NCI-H1092 (cell line): ENCODE measurements at regions not wholly inside any gene's neighbourhood (a gene's known extent, or its start where the extent isn't known, plus 50 kb on each side); places are given as distances from the start of the nearest gene placed in this dataset.

ENCODE experiments used
- DNase-seq: peaks from one replicate; lab custom pipeline; 2025; lab: John Stamatoyannopoulos, UW

DNA sequence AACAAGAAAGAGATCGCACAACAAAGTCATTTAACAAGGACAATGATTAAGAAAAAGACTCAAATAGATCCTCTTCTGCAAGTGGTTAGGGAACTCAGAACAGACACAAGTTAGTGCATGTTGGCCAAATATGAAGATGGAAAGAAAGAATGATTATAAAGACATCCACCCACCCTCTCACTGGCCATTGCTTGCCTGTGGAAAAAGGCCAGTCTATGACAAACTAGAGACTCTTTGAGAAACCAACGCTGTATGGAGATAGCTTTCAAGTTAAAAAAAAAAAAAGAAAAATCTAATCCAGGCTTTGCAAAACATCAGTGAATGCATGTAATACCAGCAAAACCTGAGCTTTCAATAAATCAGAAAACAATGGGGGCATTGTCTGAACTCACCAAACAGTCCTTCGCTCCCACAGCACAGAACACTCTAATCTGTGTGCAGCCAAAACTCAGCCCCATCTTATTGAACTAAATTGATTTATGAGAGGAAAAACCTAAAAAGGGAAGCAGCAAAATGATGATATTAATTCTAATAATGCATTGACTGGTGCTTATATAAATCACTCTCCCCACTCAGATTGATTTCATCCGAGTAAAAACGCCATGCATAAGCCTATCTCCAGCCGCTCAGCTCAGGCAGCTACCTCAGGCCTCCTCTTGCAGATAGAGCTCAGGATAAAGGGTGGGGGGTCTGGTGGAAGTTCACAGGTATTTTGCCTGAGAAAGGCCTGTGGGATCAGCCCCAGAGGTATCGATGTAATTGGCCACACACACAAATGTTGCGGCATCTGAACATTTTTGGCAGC lies 547.1 kb downstream of the CCDC171 start:
- DNase-seq, result no peak

- no peak for DNase-seq
These were observed 547.8 kb downstream of the CCDC171 start for GRCh38 chr9:16100537-16101091.

- DNase-seq, result no peak
These were observed 549.3 kb downstream of the CCDC171 start for GRCh38 chr9:16102154-16102553.

GRCh38 chr9:16103620-16104397 lies 551.0 kb downstream of the CCDC171 start:
- DNase-seq, result no peak

DNA sequence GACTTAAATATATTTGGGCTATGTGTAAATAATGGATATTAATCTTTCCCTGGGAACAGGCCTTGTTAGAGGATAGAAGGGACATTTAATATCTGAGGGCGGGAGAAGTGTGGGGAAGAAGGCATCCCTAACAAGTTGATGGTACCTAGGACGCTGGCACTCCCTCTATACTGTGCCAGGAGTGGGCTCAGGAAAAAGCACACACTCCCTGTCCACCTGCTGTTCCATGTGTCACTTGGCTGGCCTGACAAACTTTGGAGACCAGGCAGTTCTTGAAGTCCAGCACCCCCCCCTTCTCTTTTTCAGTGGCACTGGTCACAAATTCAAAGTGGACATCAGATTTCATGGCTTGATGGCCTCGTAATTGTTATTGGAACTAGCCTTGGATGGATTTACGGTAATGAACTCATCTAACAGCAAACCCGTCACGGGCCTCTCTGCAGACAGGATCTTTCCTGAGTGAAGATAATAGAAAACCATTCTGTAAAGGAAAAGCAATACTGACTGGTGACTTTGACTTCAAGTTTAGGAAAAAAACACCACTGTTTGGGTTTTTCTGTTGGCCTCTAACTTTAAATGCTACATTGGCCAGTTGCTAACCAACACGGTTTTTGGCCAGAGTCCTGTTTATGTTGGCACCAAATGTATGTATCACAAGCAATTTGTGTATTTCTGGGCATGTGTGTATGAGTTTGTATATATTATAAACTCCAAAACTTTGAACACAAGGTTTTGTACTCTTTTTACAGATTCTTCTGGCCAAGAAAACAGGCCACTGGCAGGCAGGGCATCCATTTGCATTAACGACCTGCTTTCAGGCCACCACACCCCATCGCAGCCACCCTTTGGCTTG lies 552.6 kb downstream of the CCDC171 start:
- no peak for DNase-seq

DNA sequence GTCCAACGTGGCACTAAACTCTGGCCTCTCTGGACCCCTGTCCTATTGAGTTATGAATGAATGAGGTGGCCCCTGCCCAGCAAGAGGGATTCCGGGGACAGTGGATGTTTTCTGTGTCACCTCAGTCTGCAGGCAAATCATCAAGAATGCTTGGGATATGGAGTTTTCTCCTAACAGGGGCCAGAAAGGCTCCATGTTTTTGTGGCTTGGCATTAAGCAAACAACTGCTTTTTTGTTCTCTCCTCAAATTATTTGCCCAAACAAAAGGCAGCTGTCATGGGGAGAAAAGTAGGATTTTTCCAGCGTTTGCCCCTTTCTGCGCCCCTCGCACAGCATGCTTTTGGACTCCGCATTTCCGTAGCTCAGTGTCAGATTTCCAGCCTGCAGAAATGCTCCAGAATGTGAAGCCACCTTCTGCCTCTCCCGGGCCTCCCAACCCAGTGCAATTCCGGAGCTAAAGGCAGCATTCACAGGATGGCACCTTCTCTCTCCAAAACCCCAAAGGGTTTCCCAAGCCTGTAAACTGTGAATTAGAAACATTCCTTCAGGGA lies 553.3 kb downstream of the CCDC171 start:
- no peak for DNase-seq

- DNase-seq, result no peak
These were observed 559.3 kb downstream of the CCDC171 start for GRCh38 chr9:16112116-16112515.

GRCh38 chr9:16115994-16116393 lies 563.2 kb downstream of the CCDC171 start:
- no peak for DNase-seq

DNA sequence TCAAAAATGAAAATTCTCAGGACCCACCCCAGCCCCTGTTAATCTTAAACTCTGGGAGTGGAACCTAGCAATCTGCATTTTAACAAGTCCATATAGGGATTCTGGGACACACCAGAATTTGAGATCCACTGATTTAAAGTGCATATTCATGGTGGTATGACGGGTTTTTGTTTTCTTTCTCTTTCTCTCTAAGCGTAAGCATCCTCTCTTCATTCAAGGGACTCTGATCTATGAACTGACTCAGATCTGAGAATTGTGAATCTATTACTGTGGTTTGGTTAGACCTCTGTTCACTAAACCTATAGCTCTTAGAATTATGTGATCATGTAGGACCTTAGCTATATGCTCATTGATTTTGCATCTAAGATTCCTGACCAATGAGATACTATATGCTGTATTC lies 565.2 kb downstream of the CCDC171 start:
- DNase-seq, result no peak

DNA sequence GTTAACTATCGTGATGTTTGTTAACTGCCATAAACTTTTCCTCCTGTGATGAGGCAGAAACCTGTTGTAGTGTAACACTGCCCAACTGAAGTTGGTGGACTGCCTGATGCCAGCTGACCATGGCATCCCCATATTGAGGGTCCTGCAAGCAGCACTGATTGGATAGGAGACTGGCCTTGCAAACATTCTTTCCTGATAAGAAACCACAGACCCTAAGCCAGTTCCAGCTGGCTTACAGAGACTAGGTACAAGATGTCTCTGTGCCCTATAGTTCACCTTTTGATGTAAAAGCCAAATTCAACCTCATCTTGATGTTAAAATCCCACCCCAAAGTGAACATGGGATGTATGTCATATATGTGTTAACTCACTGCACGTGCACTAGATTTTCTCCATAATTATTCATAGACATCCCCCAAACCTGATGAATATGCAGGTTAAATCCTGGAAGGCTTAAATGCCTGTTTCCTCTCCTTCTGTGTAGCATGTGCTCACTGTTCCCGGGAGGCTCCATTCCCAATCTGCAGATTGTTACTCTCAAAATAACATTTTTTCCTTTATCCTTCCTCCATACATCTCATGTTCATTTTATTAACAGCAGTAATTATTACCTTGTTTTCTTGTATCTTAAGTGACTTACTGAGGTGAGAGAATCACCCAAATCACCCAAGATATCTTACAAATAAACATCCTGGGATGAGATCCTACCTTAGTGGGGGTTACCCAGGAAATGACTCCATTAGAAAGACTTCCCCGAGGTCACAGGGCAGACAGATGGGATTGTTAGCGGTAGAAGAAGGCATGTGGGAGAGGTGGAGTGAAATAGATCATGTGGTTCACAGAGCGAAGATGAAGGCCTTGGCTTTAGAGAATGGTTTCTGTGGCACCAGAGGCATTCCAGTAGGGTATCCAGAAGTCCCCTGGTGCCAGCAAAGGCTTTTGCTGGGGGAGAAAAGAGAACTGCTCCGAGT lies 566.7 kb downstream of the CCDC171 start:
- DNase-seq, result no peak

DNA sequence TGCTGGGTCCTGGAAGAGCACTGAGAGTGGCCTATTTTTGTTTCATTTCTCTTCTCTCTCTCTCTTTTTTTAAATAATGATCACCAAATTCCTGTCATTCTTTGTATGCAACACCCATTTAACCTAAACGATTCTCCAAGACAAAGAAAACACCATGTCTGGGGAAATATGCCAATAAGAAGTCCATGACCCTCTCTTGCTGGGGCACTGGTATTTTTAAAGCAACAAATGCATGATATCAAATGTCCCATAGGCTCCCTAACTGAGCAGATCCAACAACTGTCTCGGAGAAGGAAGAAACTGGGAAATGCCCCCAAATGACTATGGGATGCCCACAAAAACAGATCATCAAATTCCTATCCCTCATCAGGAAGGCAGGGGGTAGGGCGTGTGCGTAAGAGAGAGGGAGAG lies 567.4 kb downstream of the CCDC171 start:
- no peak for DNase-seq

DNA sequence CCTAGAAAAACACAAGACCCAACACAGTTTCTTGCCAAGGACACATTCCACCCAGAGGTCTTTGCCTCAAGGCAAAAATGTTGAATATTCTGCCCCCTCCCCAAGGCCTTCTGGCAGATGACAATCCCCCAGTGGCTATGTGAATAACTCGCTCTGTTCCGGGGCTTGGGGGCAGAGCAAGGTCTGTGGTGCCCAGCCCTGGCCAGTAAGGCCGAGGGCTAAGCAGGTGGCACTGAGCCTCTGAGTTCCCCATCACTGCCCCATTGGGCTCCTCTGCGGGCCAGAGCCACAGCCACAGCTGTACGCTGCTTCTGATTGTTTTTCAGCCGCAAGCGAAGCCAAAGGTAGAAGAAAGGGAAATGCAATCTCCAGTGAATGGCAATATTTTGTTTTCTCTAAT lies 567.9 kb downstream of the CCDC171 start:
- no peak for DNase-seq

GRCh38 chr9:16121168-16121567 lies 568.3 kb downstream of the CCDC171 start:
- no peak for DNase-seq

DNA sequence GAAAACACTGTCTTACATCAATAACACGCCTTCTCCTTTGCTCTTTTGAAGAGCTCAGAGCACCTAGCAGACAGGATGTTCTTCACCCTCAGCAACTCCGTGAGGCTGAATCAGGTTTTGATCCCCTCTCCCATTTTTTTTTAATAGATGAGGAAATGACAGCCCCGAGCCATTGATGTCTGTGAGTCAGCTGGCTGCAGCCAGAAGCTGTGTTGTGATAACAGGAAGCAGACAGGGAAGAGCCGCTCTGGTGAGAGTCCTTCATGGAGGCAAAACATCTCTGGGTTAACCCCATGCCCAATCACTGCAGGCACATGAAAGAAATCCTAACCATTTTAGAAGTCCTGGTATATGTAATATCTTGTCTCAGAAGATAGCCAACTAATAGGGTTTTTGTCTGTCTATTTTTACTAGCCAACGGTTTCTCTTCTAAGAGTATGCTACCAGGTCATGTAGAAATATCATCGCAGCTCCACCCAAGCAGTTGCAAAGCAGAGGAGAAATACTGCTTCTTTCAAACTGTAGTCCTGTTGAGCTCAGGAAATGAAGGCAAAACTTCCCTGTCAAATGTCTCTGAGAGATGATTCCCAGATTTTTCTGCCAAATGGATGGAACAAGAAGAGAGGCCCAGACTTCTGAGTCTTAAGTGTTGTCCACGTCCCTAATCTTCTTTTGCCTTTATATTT lies 568.9 kb downstream of the CCDC171 start:
- no peak for DNase-seq

GRCh38 chr9:16125629-16126028 lies 572.8 kb downstream of the CCDC171 start:
- DNase-seq, result no peak

- DNase-seq, result no peak
These were observed 573.2 kb downstream of the CCDC171 start for GRCh38 chr9:16126042-16126441.

DNA sequence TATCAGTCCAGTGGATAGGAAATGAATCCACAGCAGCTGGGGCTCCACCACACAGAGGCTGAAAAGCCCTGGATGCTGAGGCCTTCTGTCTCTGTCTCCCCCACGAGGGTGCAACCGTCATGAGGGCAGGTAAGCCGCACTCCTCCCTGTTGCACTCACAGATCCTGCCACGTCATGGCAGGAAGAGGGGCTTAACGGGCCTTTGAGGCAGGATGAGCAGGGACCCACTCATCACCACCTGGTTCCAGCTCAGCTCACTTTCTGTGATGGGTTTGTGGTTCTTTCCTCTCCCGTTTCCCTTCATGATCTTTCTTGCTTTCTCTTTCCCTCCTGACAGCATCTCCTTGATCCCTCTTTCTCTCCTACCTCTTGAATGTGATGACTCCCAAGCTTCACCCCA lies 575.2 kb downstream of the CCDC171 start:
- DNase-seq, result no peak

DNA sequence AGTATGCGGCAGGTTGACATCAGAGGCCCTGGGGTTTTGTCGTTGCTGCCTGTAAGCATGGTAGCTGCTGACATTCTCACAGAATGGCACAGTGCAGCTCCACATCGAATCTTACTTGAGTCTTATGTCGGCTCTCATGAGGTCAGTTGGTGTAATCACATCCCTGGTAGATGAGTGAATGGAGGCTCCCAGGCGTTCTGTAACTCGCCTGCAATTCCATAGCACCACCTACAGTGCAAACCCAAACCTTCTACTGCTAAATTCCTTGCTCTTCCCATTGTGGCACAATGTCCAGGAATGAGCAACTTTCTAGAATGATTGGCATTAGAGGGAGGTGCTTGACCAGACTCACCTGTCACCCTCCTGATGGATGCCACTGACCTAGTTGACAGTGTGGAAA lies 578.4 kb downstream of the CCDC171 start:
- peak; percentile 22 for DNase-seq

GRCh38 chr9:16132513-16132912 lies 579.7 kb downstream of the CCDC171 start:
- no peak for DNase-seq

- DNase-seq, result no peak
These were observed 580.2 kb downstream of the CCDC171 start for GRCh38 chr9:16133032-16133431.
